MM.1S (cell line): ENCODE measurements at regions not wholly inside any gene's neighbourhood (a gene's known extent, or its start where the extent isn't known, plus 50 kb on each side); places are given as distances from the start of the nearest gene placed in this dataset.
"Not testable (repeated sequence)": the region's sequence is repeated elsewhere in the genome, so short reads cannot be mapped to it uniquely, and the experiment has no call there.

ENCODE experiments used
- DNase-seq: peaks from one replicate; pipeline ENCODE4 v3.0.0-alpha.2; 2015
- H2AFZ ChIP-seq: fragments of 300-600 bp; sonication (generic); 2 replicates; pipeline ENCODE4 v1.6.0; 2016; ENCODE audit warnings: antibody characterized with exemption, low read length
- H3F3A ChIP-seq: fragments of 300-600 bp; sonication (generic); 2 replicates; pipeline ENCODE4 v1.6.1; 2016; ENCODE audit warnings: mild to moderate bottlenecking, antibody characterized with exemption, low read length, moderate library complexity, mixed read lengths; ENCODE audit not compliant: insufficient read depth
- H3K27ac ChIP-seq: fragments of 300-600 bp; sonication (generic); 2 replicates; pipeline ENCODE4 v1.5.1; 2016; ENCODE audit warnings: mild to moderate bottlenecking, low read length
- H3K27me3 ChIP-seq: fragments of 300-600 bp; sonication (generic); replicated peaks from 2 replicates; pipeline ENCODE4 v1.6.0; 2016; ENCODE audit warnings: low read length; ENCODE audit not compliant: insufficient read depth
- H3K36me3 ChIP-seq: fragments of 300-600 bp; sonication (generic); replicated peaks from 2 replicates; pipeline ENCODE4 v1.6.1; 2016; ENCODE audit warnings: mild to moderate bottlenecking, low read length, mixed read lengths; ENCODE audit not compliant: insufficient read depth
- H3K4me1 ChIP-seq: fragments of 300-600 bp; sonication (generic); 2 replicates; pipeline ENCODE4 v1.6.1; 2016; ENCODE audit warnings: low read length, mixed read lengths
- H3K4me2 ChIP-seq: fragments of 300-600 bp; sonication (generic); 2 replicates; pipeline ENCODE4 v1.6.0; 2016; ENCODE audit warnings: low read depth, low read length
- H3K4me3 ChIP-seq: fragments of 300-600 bp; sonication (generic); 2 replicates; pipeline ENCODE4 v1.5.1; 2016; ENCODE audit warnings: low read length, mixed read lengths
- H3K79me2 ChIP-seq: fragments of 300-600 bp; sonication (generic); 2 replicates; pipeline ENCODE4 v1.6.1; 2016; ENCODE audit warnings: mixed run types, low read length, mixed read lengths
- H3K9ac ChIP-seq: fragments of 300-600 bp; sonication (generic); 2 replicates; pipeline ENCODE4 v1.6.1; 2016; ENCODE audit warnings: low read length, mixed read lengths
- H3K9me2 ChIP-seq: fragments of 300-600 bp; sonication (generic); replicated peaks from 2 replicates; pipeline ENCODE4 v1.6.1; 2016; ENCODE audit warnings: mild to moderate bottlenecking, low read length, mixed read lengths; ENCODE audit not compliant: insufficient read depth
- H3K9me3 ChIP-seq: fragments of 300-600 bp; sonication (generic); replicated peaks from 2 replicates; pipeline ENCODE4 v1.6.1; 2016; ENCODE audit warnings: mild to moderate bottlenecking, low read length, mixed read lengths; ENCODE audit not compliant: insufficient read depth
- H4K20me1 ChIP-seq: fragments of 300-600 bp; sonication (generic); 2 replicates; pipeline ENCODE4 v1.6.1; 2016; ENCODE audit warnings: mild to moderate bottlenecking, low read length, moderate library complexity, mixed read lengths; ENCODE audit not compliant: insufficient read depth
- EZH2 ChIP-seq: fragments of 300-600 bp; sonication (generic); optimal IDR thresholded peaks from 2 replicates; pipeline ENCODE3; 2017; ENCODE audit warnings: low read depth, mild to moderate bottlenecking, antibody characterized with exemption, low read length, mixed read lengths
- EZH2phosphoT487 ChIP-seq: fragments of 300-600 bp; sonication (generic); IDR thresholded peaks from 2 replicates; pipeline ENCODE4 v1.6.1; 2018; ENCODE audit warnings: antibody characterized with exemption, low read length
- TF ChIP-seq, protein P1 (sequence below): fragments of 300-600 bp; sonication (generic); IDR thresholded peaks from 2 replicates; pipeline ENCODE4 v1.5.1; 2016; ENCODE audit warnings: antibody characterized with exemption, low read length, mixed read lengths

DNA sequence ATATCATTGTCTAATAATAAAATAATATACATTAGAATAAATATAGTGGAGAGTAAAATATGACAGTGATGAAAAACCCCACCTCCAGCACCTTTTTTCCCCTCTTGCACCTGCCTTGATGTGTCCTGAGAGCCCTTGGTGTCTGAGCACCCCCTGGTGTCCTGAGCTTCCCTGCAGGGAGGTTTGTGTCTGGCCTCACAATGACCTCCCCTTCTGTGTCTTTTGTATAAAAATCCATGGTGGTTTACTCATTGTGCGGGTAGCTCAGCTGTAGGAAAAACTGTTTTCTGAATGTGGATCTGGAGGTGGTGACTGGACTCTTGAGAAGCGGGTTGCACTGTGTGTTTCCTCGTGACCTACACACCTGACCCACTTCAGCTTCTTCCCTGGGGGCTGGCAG is 636.9 kb downstream of the TMEM121 start:
- Histone ChIP-seq H3F3A (no peaks in the 10 kb centered on the region), H3K4me2 (no peak overlapping the region), H2AFZ (no peak overlapping the region), H3K9me3 (no peaks in the 10 kb centered on the region), H3K27ac (no peak overlapping the region), H3K9ac (no peak overlapping the region), H3K36me3 (no peaks in the 10 kb centered on the region), H3K9me2 (no peaks in the 10 kb centered on the region), H3K4me1 (no peaks in the 10 kb centered on the region), H3K4me3 (no peak overlapping the region), H4K20me1 (no peaks in the 10 kb centered on the region), H3K27me3 (no peaks in the 10 kb centered on the region), H3K79me2 (no peaks in the 10 kb centered on the region)
- TF ChIP-seq EZH2 (no peak), EZH2phosphoT487 (no peak)
- TF ChIP-seq, protein P1, sequence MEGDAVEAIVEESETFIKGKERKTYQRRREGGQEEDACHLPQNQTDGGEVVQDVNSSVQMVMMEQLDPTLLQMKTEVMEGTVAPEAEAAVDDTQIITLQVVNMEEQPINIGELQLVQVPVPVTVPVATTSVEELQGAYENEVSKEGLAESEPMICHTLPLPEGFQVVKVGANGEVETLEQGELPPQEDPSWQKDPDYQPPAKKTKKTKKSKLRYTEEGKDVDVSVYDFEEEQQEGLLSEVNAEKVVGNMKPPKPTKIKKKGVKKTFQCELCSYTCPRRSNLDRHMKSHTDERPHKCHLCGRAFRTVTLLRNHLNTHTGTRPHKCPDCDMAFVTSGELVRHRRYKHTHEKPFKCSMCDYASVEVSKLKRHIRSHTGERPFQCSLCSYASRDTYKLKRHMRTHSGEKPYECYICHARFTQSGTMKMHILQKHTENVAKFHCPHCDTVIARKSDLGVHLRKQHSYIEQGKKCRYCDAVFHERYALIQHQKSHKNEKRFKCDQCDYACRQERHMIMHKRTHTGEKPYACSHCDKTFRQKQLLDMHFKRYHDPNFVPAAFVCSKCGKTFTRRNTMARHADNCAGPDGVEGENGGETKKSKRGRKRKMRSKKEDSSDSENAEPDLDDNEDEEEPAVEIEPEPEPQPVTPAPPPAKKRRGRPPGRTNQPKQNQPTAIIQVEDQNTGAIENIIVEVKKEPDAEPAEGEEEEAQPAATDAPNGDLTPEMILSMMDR: no peak
- no peak for DNase-seq

DNA sequence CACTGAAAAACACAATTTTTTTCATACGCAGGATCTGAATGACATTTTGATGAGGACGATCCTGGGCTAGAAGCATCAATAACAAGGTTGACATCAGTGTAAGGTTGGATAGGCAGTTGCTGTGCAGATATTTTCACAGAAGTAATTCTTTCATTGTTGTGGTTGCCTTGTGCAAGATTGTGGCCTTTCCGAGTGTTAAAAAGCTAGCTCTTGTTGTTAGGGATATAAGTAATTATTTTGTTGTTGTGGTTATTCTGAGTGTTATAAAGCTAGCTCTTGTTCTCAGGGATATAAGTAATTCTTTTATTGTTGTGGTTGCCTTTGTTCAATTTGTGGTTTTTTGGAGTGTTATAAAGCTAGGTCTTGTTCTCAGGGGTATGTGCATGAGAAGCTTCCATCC is 637.4 kb downstream of the TMEM121 start:
- H3K4me3 ChIP-seq, H3F3A ChIP-seq, H3K4me1 ChIP-seq, H3K9ac ChIP-seq, H3K4me2 ChIP-seq, H2AFZ ChIP-seq, H3K9me2 ChIP-seq, H4K20me1 ChIP-seq, H3K79me2 ChIP-seq, H3K36me3 ChIP-seq, H3K27me3 ChIP-seq, H3K27ac ChIP-seq, DNase-seq, H3K9me3 ChIP-seq: not testable (repeated sequence)

GRCh38 chr14:106166232-106166631 is 639.8 kb downstream of the TMEM121 start:
- H3F3A ChIP-seq: no peaks in the 10 kb centered on the region
- H2AFZ ChIP-seq: no peak overlapping the region
- no peak overlapping the region for H3K9ac ChIP-seq
- no peak overlapping the region for H3K4me2 ChIP-seq
- no peaks in the 10 kb centered on the region for H3K9me3 ChIP-seq
- no peaks in the 10 kb centered on the region for H3K27me3 ChIP-seq
- no peaks in the 10 kb centered on the region for H3K9me2 ChIP-seq
- H3K4me1 ChIP-seq: no peaks in the 10 kb centered on the region
- H4K20me1 ChIP-seq: no peaks in the 10 kb centered on the region
- no peaks in the 10 kb centered on the region for H3K79me2 ChIP-seq
- no peak overlapping the region for H3K4me3 ChIP-seq
- DNase-seq: no peak
- TF ChIP-seq, protein P1: no peak
- no peak for TF ChIP-seq EZH2phosphoT487
- no peak for TF ChIP-seq EZH2
- no peak overlapping the region for H3K27ac ChIP-seq
- H3K36me3 ChIP-seq: no peaks in the 10 kb centered on the region

DNA sequence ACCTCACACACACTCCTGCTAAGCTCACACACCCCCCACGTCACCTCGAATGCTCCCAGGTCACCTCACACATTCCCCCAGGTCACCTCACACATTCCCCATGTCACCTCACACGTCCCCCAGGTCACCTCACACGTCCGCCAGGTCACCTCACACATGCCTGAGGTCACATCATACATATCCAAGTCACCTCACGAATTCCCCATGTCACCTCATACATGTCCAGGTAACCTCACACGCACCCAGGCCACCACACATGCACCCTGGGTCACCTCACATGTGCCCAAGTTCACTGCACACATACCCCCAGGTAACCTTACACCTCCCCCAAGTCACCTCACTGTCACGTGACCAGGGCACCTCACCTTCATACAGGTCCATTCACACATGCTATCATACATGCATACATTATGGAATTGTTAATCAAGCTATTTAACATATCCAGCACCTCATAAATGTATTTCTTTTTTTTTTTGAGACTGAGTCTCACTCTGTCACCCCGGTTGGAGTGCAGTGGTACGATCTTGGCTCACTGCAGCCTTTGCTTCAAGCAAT is 640.3 kb downstream of the TMEM121 start:
- Histone ChIP-seq H3K9me2 (no peaks in the 10 kb centered on the region), H3K79me2 (no peaks in the 10 kb centered on the region), H2AFZ (no peak overlapping the region), H3K4me1 (no peaks in the 10 kb centered on the region), H3K4me3 (no peak overlapping the region), H3K27me3 (no peaks in the 10 kb centered on the region), H4K20me1 (no peaks in the 10 kb centered on the region), H3F3A (no peaks in the 10 kb centered on the region), H3K9me3 (no peaks in the 10 kb centered on the region), H3K4me2 (no peak overlapping the region), H3K36me3 (no peaks in the 10 kb centered on the region), H3K9ac (no peak overlapping the region), H3K27ac (no peak overlapping the region)
- DNase-seq: no peak
- TF ChIP-seq, protein P1: no peak
- no peak for TF ChIP-seq EZH2phosphoT487
- no peak for TF ChIP-seq EZH2

DNA sequence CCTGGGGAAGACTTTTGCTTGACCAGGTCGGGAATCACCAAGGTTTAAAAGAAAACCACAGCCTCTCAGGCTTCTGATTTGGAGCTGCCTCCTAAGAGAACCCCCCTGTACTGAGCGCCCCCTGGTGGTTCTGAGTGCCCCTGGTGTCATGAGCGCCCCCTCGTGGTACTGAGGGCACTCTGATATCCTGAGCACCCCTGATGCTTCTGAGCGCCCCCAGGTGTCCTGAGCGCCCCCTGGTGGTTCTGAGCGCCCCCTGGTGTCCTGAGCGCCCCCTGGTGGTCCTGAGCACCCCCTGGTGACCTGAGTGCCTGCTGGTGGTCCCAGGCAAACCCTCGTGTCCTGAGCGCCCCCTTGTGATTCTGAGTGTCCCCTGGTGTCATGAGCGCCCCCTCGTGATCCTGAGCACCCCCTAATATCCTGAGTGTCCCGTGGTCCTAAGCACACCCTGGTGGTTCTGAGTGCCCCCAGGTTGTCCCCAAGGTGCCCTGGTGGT is 643.8 kb downstream of the TMEM121 start:
- H3K4me3 ChIP-seq, H3K27me3 ChIP-seq, H3K79me2 ChIP-seq, H3K27ac ChIP-seq, H4K20me1 ChIP-seq, H2AFZ ChIP-seq, H3K4me2 ChIP-seq, H3K4me1 ChIP-seq, H3F3A ChIP-seq, DNase-seq, H3K9ac ChIP-seq, H3K9me3 ChIP-seq, H3K36me3 ChIP-seq, H3K9me2 ChIP-seq: not testable (repeated sequence)
